ENCODE measurements at regions not wholly inside any gene's neighbourhood (a gene's known extent, or its start where the extent isn't known, plus 50 kb on each side); places are given as distances from the start of the nearest gene placed in this dataset.

DNA sequence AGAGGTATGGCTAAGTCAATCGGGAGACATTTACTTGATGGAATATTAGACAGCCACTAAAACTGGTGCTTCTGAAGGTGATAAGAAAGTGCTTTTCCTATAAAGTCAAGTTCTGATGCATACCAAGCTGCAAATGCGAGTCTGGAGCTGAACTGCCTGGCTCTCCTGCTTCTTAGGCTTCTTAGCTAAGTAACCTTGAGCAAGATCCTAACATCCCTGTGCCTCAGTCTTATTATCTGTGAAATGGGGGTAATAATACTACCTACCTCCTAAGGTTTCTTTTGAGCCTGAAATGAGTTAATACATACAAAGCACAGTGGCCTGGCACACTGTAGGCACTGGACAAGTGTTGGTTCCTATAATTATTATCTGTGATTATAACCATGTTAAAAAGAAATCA is 64.5 kb downstream of the ZIC5 start:
- TF ChIP-seq FOXP2 (optimal IDR thresholded peaks at IDR 0.05; ENCODE audit: control extremely low read depth, extremely low read length, insufficient read depth) (no peak), EZH2 (IDR thresholded peaks at IDR 0.05) (no peak)

Measured in SK-N-MC (cell line).